B cell (primary cell): ENCODE measurements at regions not wholly inside any gene's neighbourhood (a gene's known extent, or its start where the extent isn't known, plus 50 kb on each side); places are given as distances from the start of the nearest gene placed in this dataset.
"Not testable (repeated sequence)": the region's sequence is repeated elsewhere in the genome, so short reads cannot be mapped to it uniquely, and the experiment has no call there.

ENCODE experiments used
- ATAC-seq: fragments of 200-7000 bp; cut with Tn5 transposase; one replicate; pipeline ENCODE4 v1.10.0; 2021; ENCODE audit warnings: low read depth, mild to moderate bottlenecking, moderate number of reproducible peaks, moderate library complexity
- CTCF ChIA-PET: fragments of 350-600 bp; sonication (Branson Sonifier 250); formaldehyde crosslinking; loops from one replicate; lab custom pipeline; 2021; ENCODE audit warnings: antibody characterized with exemption, inconsistent platforms; lab: Charles Lee
- POLR2A ChIA-PET: fragments of 350-600 bp; sonication (Branson Sonifier 250); formaldehyde crosslinking; loops from one replicate; lab custom pipeline; 2021; ENCODE audit warnings: antibody characterized with exemption; lab: Charles Lee
- DNase-seq: peaks from one replicate; pipeline ENCODE4 v3.0.0; 2013
- H2AFZ ChIP-seq: 2 replicates; pipeline ENCODE4 v1.6.1; 2012; ENCODE audit warnings: mild to moderate bottlenecking, low read depth, low read length; ENCODE audit not compliant: insufficient read depth, poor library complexity, severe bottlenecking
- H3K27ac ChIP-seq, 2 donors: 1 replicate in 1 of 2; 2 replicates in 1 of 2; pipeline ENCODE4 v1.5.1; 2012 to 2013; ENCODE audit warnings: low read length in 2 of 2, mild to moderate bottlenecking in 2 of 2, moderate library complexity in 1 of 2
- H3K27me3 ChIP-seq, 4 experiments: fragments of 200-600 bp in 1 of 4; sonication (generic) in 1 of 4; replicated peaks in 1 of 4; 1 replicate in 2 of 4; 2 replicates in 2 of 4; pipeline versions ENCODE4 v1.6.1 to v1.7.0; 2013 to 2016; ENCODE audit warnings: low read length in 3 of 4, mild to moderate bottlenecking in 2 of 4, mixed read lengths in 1 of 4, moderate library complexity in 1 of 4; ENCODE audit not compliant: insufficient read depth in 4 of 4, control insufficient read depth in 3 of 4; ENCODE audit errors: control extremely low read depth in 1 of 4
- H3K36me3 ChIP-seq, 2 experiments: replicated peaks in 1 of 2; 1 replicate in 1 of 2; 2 replicates in 1 of 2; pipeline versions ENCODE4 v1.6.1 to v1.7.1; 2013; ENCODE audit warnings: low read length in 1 of 2; ENCODE audit not compliant: insufficient read depth in 2 of 2, control insufficient read depth in 1 of 2; ENCODE audit errors: control extremely low read depth in 1 of 2, extremely low read depth in 1 of 2
- H3K4me1 ChIP-seq, 2 donors: fragments of 200-600 bp in 1 of 2; sonication (generic) in 1 of 2; 1 replicate in 1 of 2; 2 replicates in 1 of 2; pipeline versions ENCODE4 v1.5.1 to v1.6.1; 2013 to 2017; ENCODE audit warnings: low read length in 2 of 2; ENCODE audit not compliant: control insufficient read depth in 2 of 2, insufficient read depth in 2 of 2
- H3K4me2 ChIP-seq: replicated peaks from 2 replicates; pipeline ENCODE3; 2012; ENCODE audit warnings: mild to moderate bottlenecking, low read depth, low read length; ENCODE audit not compliant: poor library complexity, severe bottlenecking
- H3K4me3 ChIP-seq, 5 experiments: fragments of 200-600 bp in 1 of 5; sonication (generic) in 1 of 5; 1 replicate in 3 of 5; 2 replicates in 2 of 5; pipeline versions ENCODE4 v1.5.1 to v1.7.0; 2011 to 2016; ENCODE audit warnings: low read length in 4 of 5, mild to moderate bottlenecking in 4 of 5, low read depth in 2 of 5, control low read depth in 1 of 5, moderate library complexity in 1 of 5; ENCODE audit not compliant: insufficient read depth in 1 of 5; ENCODE audit errors: control extremely low read depth in 1 of 5, extremely low read depth in 1 of 5
- H3K79me2 ChIP-seq: fragments of 200-600 bp; sonication (generic); one replicate; pipeline ENCODE4 v1.6.0; 2016; ENCODE audit warnings: low read length; ENCODE audit not compliant: control insufficient read depth, insufficient read depth
- H3K9ac ChIP-seq: fragments of 200-600 bp; sonication (generic); 2 replicates; pipeline ENCODE4 v1.6.1; 2017; ENCODE audit warnings: mild to moderate bottlenecking, low read length, moderate library complexity
- H3K9me3 ChIP-seq, 3 donors: one replicate each; pipeline versions ENCODE4 v1.6.1 to v1.7.1; 2013; ENCODE audit warnings: low read length in 2 of 3; ENCODE audit not compliant: control insufficient read depth in 2 of 3, insufficient read depth in 1 of 3; ENCODE audit errors: control extremely low read depth in 1 of 3
- H4K20me1 ChIP-seq: 2 replicates; pipeline ENCODE4 v1.6.0; 2012; ENCODE audit warnings: mild to moderate bottlenecking, low read length; ENCODE audit not compliant: insufficient read depth, control insufficient read depth, poor library complexity, severe bottlenecking
- H3K27ac Mint-ChIP-seq: one replicate; pipeline ENCODE4 v1.8.0; 2021; ENCODE audit warnings: mixed read lengths
- H3K27me3 Mint-ChIP-seq: one replicate; pipeline ENCODE4 v1.8.0; 2021; ENCODE audit warnings: mixed read lengths
- H3K4me1 Mint-ChIP-seq: one replicate; pipeline ENCODE4 v1.8.0; 2021; ENCODE audit warnings: mixed read lengths
- H3K4me3 Mint-ChIP-seq: one replicate; pipeline ENCODE4 v1.8.0; 2021; ENCODE audit warnings: mixed read lengths
- H3K9me3 Mint-ChIP-seq: one replicate; pipeline ENCODE4 v1.8.0; 2022; ENCODE audit warnings: mixed read lengths; ENCODE audit not compliant: insufficient read depth
- EZH2 ChIP-seq: IDR thresholded peaks from 2 replicates; pipeline ENCODE4 v1.6.1; 2012; ENCODE audit warnings: borderline replicate concordance, low read depth, mild to moderate bottlenecking, moderate library complexity, low read length; ENCODE audit not compliant: insufficient read depth, poor library complexity, severe bottlenecking
- WGBS: methylation state at CpG from one replicate; pipeline ENCODE4 v1.1.5; 2013; ENCODE audit warnings: missing lambda C conversion rate; ENCODE audit not compliant: insufficient coverage; 5-methylcytosine and 5-hydroxymethylcytosine counted together
- intact Hi-C: fragments of 100-400 bp; cut with micrococcal nuclease; formaldehyde crosslinking; loops from one replicate; pipeline ENCODE4 v1.10.0; 2022
- TF ChIP-seq, protein P1 (sequence below): fragments of 200-600 bp; IDR thresholded peaks from one replicate; pipeline ENCODE4 v1.8.0; 2022; ENCODE audit warnings: antibody characterized with exemption, mild to moderate bottlenecking

DNA sequence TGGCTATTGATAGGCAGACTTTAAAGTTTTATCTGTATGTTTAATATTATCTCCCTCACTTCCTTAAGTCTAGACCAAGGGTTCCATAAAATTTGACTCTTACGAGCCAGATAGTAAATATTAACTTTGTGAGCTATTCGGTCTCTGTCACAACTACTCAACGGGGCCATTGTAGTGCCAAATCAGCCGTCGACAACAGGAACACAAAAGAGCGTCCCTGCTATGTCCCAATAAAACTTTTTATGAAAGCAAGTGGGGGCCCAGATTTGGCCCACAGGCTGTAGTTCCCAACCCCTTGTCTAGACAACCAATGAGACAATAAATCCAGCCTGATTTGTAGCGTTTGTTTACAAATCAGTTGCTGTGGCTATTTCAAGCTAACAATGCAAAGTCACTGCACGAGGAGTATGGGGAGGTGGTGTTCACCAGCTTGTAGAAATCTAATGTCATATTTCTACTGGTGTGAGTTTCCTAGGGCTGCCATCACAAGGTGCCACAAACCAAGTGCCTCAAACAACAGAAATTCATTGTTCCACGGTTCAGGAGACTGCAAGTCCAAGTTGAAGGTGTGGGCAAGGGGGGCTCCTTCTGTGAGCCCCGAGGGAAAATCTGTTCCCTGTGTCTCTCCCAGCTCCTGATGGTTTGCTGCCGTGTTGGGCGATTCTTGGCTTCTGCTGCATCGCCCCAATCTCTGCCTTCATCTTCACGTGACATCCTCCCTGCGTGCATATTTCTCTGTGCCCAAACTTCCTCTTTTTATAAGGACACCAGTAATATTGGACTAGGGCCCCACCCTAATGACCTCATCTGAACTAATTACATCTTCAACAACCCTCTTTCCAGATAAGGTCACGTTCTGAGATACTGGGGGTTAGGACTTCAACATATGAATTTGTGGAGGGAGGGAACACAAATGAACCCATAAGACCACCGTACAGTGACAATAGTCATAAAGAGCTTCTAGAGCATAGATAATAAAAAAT is 356.0 kb upstream of the JARID2 start:
- no peak for DNase-seq
- Mint-ChIP-seq H3K4me1 (peaks cover 8% of the 10 kb centered on the region), H3K27me3 (peaks cover 3% of the 10 kb centered on the region), H3K4me3 (no peak overlapping the region), H3K27ac (no peak overlapping the region), H3K9me3 (peaks cover 4% of the 10 kb centered on the region)
- no peak overlapping the region for H3K4me3 ChIP-seq
- H3K9ac ChIP-seq, result no peak overlapping the region
- 96% methylated on average over 10 of the region's 17 CpGs for WGBS
- H4K20me1 ChIP-seq, result no peaks in the 10 kb centered on the region
- H2AFZ ChIP-seq, result no peak overlapping the region
- no peaks in the 10 kb centered on the region for H3K27me3 ChIP-seq
- no peak overlapping the region for H3K4me2 ChIP-seq
- ATAC-seq, result no peak
- no peak overlapping the region for H3K27ac ChIP-seq
- no peaks in the 10 kb centered on the region for H3K79me2 ChIP-seq
- H3K4me1 ChIP-seq, result no peaks in the 10 kb centered on the region
- ChIA-PET CTCF (no interaction called here), POLR2A (interaction anchor here (0.6 kb wide), 1 partner anchor 12 kb away, joined by 3 read pairs; no protein-coding TSS in a partner anchor)
- peaks cover 2 to 9% (median 6%) of the 10 kb centered on the region in 3 donors for H3K9me3 ChIP-seq
- no peak for TF ChIP-seq EZH2
- TF ChIP-seq, protein P1, sequence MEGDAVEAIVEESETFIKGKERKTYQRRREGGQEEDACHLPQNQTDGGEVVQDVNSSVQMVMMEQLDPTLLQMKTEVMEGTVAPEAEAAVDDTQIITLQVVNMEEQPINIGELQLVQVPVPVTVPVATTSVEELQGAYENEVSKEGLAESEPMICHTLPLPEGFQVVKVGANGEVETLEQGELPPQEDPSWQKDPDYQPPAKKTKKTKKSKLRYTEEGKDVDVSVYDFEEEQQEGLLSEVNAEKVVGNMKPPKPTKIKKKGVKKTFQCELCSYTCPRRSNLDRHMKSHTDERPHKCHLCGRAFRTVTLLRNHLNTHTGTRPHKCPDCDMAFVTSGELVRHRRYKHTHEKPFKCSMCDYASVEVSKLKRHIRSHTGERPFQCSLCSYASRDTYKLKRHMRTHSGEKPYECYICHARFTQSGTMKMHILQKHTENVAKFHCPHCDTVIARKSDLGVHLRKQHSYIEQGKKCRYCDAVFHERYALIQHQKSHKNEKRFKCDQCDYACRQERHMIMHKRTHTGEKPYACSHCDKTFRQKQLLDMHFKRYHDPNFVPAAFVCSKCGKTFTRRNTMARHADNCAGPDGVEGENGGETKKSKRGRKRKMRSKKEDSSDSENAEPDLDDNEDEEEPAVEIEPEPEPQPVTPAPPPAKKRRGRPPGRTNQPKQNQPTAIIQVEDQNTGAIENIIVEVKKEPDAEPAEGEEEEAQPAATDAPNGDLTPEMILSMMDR, result no peak
- intact Hi-C loops, result no loop called here
- no peaks in the 10 kb centered on the region for H3K36me3 ChIP-seq

GRCh38 chr6:14891820-14892375 is 354.0 kb upstream of the JARID2 start:
- H3K4me2 ChIP-seq, H3K27me3 ChIP-seq, H3K4me1 ChIP-seq, DNase-seq, ATAC-seq, H3K27me3 Mint-ChIP-seq, H3K4me3 ChIP-seq, H3K27ac ChIP-seq, H2AFZ ChIP-seq, H3K9me3 ChIP-seq, H4K20me1 ChIP-seq, H3K4me3 Mint-ChIP-seq, H3K9me3 Mint-ChIP-seq, H3K9ac ChIP-seq, H3K79me2 ChIP-seq, H3K36me3 ChIP-seq, POLR2A ChIA-PET, intact Hi-C loops, H3K4me1 Mint-ChIP-seq, H3K27ac Mint-ChIP-seq: not testable (repeated sequence)
- 71% methylated on average over 8 of the region's 9 CpGs for WGBS
- CTCF ChIA-PET, result interaction anchor here (0.5 kb wide), 1 partner anchor 46 kb away, joined by 8 read pairs; no protein-coding TSS in a partner anchor
